Calu3 (cell line): ENCODE measurements at regions not wholly inside any gene's neighbourhood (a gene's known extent, or its start where the extent isn't known, plus 50 kb on each side); places are given as distances from the start of the nearest gene placed in this dataset.
A peak's percentile ranks its signal among the peaks of the same experiment; 100 is the strongest.

Experiments
- BruUV-seq: library from RNA; stranded (reverse); fragments of 400-500 nt; replicated peaks from 2 replicates; lab custom pipeline; 2021; lab: Mats Ljungman, UMichigan
- CTCF ChIA-PET: fragments of 300-600 bp; sonication (Branson Sonifier 250); formaldehyde crosslinking; loops from one replicate; lab custom pipeline; 2022; ENCODE audit warnings: antibody characterized with exemption; lab: Charles Lee
- DNase-seq: peaks from one replicate; pipeline ENCODE4 v3.0.0; 2022
- H3K27ac Mint-ChIP-seq: one replicate; pipeline ENCODE4 v1.8.0; 2022; ENCODE audit warnings: mixed read lengths; ENCODE audit not compliant: unreplicated experiment
- H3K27me3 Mint-ChIP-seq: one replicate; pipeline ENCODE4 v1.8.0; 2022; ENCODE audit warnings: mixed read lengths; ENCODE audit not compliant: unreplicated experiment
- H3K36me3 Mint-ChIP-seq: one replicate; pipeline ENCODE4 v1.8.0; 2022; ENCODE audit warnings: mild to moderate bottlenecking, moderate library complexity, mixed read lengths; ENCODE audit not compliant: insufficient read depth, unreplicated experiment
- H3K4me1 Mint-ChIP-seq: one replicate; pipeline ENCODE4 v1.8.0; 2022; ENCODE audit warnings: mild to moderate bottlenecking, low read depth, mixed read lengths; ENCODE audit not compliant: unreplicated experiment
- H3K4me3 Mint-ChIP-seq: one replicate; pipeline ENCODE4 v1.8.0; 2022; ENCODE audit warnings: mild to moderate bottlenecking, low read depth, moderate library complexity, mixed read lengths; ENCODE audit not compliant: unreplicated experiment
- H3K9me3 Mint-ChIP-seq: one replicate; pipeline ENCODE4 v1.8.0; 2022; ENCODE audit warnings: low read depth, mixed read lengths; ENCODE audit not compliant: unreplicated experiment
- CTCF ChIP-seq: fragments of 200-600 bp; IDR thresholded peaks from one replicate; pipeline ENCODE4 v1.8.0; 2022; ENCODE audit warnings: antibody characterized with exemption; ENCODE audit not compliant: unreplicated experiment
- intact Hi-C: fragments of 100-400 bp; cut with micrococcal nuclease; formaldehyde crosslinking; loops from one replicate; pipeline ENCODE4 v1.10.0; 2022; ENCODE audit not compliant: unreplicated experiment

GRCh38 chr12:47400266-47400665, 305.6 kb downstream of the RPAP3 start:
- Mint-ChIP-seq H3K4me3 (no peak overlapping the region), H3K27me3 (no peaks in the 10 kb centered on the region), H3K4me1 (peaks cover 8% of the 10 kb centered on the region), H3K36me3 (no peaks in the 10 kb centered on the region), H3K27ac (no peak overlapping the region), H3K9me3 (peaks cover 2% of the 10 kb centered on the region)
- no TSS peak for BruUV-seq
- intact Hi-C loops = no loop called here
- no peak for TF ChIP-seq CTCF
- CTCF ChIA-PET = no interaction called here
- DNase-seq = no peak

DNA sequence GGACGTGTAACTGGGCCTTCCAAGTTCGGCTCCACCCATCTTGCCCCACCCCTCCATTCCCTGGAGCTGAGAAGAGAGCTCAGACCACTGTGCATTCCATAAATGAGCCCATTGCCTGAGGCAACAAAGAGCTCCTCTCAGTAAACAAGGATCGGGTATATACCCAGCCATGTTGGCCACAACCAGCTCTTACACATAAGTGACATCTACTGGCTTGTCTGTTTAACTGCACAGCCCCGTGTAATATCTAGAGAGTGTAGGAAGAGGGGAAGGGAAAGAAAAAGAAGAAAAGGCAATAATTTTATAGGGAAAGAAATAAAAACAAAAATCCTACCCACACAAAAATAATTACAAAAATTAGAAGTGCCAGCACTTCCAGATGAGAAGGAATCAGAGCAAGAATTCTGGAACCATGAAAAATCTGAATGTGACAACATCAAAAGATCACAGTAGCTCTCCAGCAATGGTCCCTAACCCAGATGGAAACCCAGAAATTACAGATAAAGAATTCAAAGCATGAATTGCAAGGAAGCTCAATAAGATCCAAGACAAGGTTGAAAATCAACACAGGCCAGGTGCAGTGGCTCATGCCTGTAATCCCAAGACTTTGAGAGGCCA, 308.1 kb downstream of the RPAP3 start:
- intact Hi-C loops = loop anchor here (1.0 to 10.0 kb wide), 3 partner anchors 213 to 364 kb away; no protein-coding TSS in a partner anchor
- no TSS peak for BruUV-seq
- Mint-ChIP-seq H3K27me3 (no peaks in the 10 kb centered on the region), H3K4me3 (no peak overlapping the region), H3K9me3 (peaks cover 2% of the 10 kb centered on the region), H3K27ac (peak overlapping the region; percentile 60), H3K4me1 (peaks cover 8% of the 10 kb centered on the region), H3K36me3 (no peaks in the 10 kb centered on the region)
- DNase-seq = peak; percentile 30
- TF ChIP-seq CTCF = no peak
- CTCF ChIA-PET = interaction anchor here (0.7 to 2.7 kb wide), 8 partner anchors 10 to 440 kb away, joined by 3 to 23 read pairs (median 6); no protein-coding TSS in a partner anchor

DNA sequence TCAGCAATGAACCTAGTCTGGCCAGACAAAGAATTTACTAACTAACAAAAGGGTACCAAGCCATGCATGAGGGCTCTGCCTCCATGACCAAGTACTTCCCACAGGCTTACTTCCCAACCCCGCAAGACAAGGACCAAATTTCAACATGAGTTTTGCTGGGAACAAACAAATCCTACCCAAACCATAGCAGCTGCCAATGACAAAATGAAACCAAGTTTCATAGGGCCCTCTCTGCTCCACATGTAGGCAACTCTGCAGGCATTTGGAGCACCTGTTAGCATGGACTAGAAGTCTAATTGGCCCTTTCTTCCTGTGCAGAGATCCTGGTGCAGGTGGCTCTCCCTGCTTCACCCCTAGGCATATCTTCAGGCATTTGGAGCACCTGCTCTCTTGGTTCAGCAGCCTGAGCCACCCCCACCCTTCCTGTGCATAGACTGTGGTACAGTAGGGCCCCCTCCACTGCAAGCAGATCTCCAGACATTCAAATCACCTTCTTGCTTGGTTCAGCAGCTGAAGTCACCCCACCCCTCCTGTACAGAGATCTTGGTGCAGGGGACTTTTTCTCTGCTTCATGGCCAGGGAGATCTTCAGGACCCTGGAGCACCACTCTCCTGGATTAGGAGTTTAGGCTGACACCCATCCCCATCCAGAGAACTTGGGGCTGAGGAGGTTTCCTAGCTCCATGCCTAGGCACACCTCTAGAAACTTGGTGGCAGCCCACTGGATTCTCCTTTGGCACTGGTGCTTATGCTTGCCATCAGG, 308.7 kb downstream of the RPAP3 start:
- Mint-ChIP-seq H3K9me3 (peaks cover 2% of the 10 kb centered on the region), H3K36me3 (no peaks in the 10 kb centered on the region), H3K4me3 (no peak overlapping the region), H3K4me1 (peaks cover 8% of the 10 kb centered on the region), H3K27me3 (no peaks in the 10 kb centered on the region), H3K27ac (peak overlapping the region; percentile 60)
- CTCF ChIA-PET = interaction anchor here (0.7 to 2.7 kb wide), 7 partner anchors 11 to 365 kb away, joined by 3 to 23 read pairs (median 7); no protein-coding TSS in a partner anchor
- intact Hi-C loops = loop anchor here (1.0 to 10.0 kb wide), 3 partner anchors 212 to 364 kb away; no protein-coding TSS in a partner anchor
- BruUV-seq = no TSS peak
- no peak for TF ChIP-seq CTCF
- DNase-seq = no peak

DNA sequence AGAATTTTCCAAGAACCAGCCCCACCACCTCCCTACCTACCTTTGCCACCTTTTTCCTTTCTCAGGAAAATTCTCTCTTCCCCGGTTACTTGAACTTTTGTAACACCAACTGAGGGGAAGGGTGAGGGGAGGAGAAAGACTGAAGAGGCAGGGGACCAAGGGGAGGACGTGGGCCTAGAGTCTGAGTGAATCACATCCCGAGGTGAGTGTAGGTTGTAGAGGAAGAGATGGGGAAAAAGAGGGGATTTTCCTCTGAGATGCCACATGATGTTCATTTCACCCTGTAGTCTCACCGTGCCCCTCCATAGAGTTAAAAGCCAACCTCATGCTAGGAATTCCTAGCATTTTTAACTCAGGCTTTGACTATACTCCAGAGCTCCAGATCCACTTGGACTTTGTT, 311.8 kb downstream of the RPAP3 start:
- CTCF ChIA-PET = interaction anchor here (1.0 kb wide), 1 partner anchor 10 kb away, joined by 3 read pairs; no protein-coding TSS in a partner anchor
- TF ChIP-seq CTCF = no peak
- Mint-ChIP-seq H3K4me1 (peaks cover 8% of the 10 kb centered on the region), H3K4me3 (no peak overlapping the region), H3K36me3 (no peaks in the 10 kb centered on the region), H3K27me3 (no peaks in the 10 kb centered on the region), H3K27ac (no peak overlapping the region), H3K9me3 (peaks cover 2% of the 10 kb centered on the region)
- BruUV-seq = no TSS peak
- intact Hi-C loops = loop anchor here (10.0 kb wide), 1 partner anchor 209 kb away; no protein-coding TSS in a partner anchor
- no peak for DNase-seq
